EL (cell line): ENCODE measurements at regions not wholly inside any gene's neighbourhood (a gene's known extent, or its start where the extent isn't known, plus 50 kb on each side); places are given as distances from the start of the nearest gene placed in this dataset.
A peak's percentile ranks its signal among the peaks of the same experiment; 100 is the strongest.
"Not testable (repeated sequence)": the region's sequence is repeated elsewhere in the genome, so short reads cannot be mapped to it uniquely, and the experiment has no call there.

Experiments
- DNase-seq: peaks from one replicate; pipeline ENCODE4 v3.0.0-alpha.2; 2016

DNA sequence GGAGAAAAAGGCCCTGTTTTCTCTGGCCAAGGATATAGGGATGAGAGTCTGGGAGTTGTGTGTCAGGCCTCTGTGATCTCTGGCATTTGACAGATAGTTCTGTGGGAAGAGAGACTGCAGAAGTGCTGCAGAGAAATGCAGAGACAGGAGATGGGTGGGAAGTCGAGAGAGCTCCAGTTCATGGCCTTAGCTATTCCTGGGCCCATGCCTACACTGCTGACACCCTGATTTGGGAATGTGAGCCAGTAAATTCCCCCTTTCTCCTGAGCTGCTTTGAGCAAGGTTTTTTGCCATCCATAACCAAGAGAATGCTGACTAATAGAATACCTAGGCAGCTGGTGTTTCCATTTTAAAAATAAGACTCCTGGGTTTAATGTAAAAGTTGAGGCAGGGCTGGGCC is 59.3 kb downstream of the EBLN2 start:
- DNase-seq, result no peak

DNA sequence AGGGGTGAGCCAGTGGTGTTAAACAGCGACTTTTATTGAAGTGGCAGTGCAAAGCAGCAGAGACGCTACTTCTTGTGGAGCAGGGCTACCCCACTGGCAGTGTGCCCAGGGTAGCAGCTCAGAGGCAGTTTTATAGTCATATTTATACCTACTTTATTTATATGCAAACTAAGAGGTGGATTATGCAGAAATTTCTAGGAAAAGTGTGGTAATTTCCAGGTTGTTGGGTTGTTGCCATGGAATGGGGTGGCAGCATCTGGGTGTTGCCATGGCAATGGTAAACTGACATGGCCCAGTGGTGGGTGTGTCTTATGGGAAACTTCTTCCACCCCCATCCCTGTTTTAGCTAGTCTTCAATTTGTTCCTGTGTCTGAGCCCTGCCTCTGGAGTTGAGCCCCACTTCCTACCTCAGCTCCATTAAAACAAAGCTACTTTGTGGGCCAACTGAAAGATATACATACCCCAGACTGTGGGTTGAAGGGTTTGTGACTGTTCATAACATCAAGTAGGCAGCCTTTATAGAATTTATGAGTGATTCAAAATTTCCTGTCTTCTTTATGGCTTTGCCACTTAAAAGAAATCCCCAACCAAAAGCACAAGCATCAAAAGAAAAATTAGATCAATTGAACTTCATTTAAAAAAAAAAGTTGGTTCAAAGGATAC is 60.3 kb downstream of the EBLN2 start:
- DNase-seq, result no peak

GRCh38 chr3:73134034-73134433 is 72.6 kb downstream of the EBLN2 start:
- no peak for DNase-seq

GRCh38 chr3:73136941-73137340 is 75.5 kb downstream of the EBLN2 start:
- DNase-seq, result no peak

- no peak for DNase-seq
Measured at GRCh38 chr3:73137736-73138403, 76.4 kb downstream of the EBLN2 start.

GRCh38 chr3:73140772-73141442 is 79.4 kb downstream of the EBLN2 start:
- DNase-seq, result no peak

- no peak for DNase-seq
Measured at GRCh38 chr3:73141525-73141924, 80.1 kb downstream of the EBLN2 start.

DNA sequence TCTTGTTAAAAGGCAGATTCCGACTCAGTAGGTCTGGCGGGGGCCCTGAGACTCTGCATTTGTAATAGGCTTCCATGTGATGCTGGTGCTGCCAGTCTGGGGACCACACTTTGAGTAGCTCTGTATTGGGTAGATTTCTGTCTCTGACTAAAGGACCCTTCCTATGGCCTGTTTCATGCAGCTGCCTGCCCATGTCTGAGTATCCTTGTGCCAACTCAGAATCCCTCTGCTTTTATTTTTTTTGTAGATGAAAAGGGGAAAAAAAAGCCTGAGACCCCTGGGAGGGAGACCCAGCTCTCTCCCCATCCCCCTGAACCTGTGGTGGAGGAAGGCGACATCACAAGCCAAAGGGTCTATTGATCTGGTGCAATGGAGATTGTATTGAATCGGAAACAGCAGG is 81.9 kb downstream of the EBLN2 start:
- no peak for DNase-seq

- DNase-seq, result peak; percentile 7
Measured at GRCh38 chr3:73143821-73144237, 82.4 kb downstream of the EBLN2 start.

DNA sequence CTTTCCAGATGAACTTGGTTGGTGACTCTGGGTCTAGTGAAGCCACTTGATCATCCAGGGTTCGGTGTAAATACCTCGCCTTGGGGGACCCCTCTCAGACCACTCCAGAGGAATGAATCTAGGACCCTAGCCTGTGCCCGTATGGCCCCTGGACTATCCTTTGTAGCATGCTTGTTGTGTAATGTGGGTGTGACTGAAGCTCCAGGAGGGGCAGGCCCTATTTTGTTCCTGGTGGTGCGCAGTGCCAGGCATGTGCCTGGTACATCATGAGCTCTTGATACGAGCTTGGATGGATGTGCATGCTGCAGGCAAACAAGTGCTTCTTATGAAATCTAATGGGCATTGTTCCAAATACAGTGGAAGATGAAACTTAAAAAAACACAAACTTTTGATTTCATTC is 82.8 kb downstream of the EBLN2 start:
- DNase-seq, result no peak

GRCh38 chr3:73144828-73145227 is 83.4 kb downstream of the EBLN2 start:
- DNase-seq, result no peak

GRCh38 chr3:73147479-73147878 is 86.0 kb downstream of the EBLN2 start:
- not testable (repeated sequence) for DNase-seq

DNA sequence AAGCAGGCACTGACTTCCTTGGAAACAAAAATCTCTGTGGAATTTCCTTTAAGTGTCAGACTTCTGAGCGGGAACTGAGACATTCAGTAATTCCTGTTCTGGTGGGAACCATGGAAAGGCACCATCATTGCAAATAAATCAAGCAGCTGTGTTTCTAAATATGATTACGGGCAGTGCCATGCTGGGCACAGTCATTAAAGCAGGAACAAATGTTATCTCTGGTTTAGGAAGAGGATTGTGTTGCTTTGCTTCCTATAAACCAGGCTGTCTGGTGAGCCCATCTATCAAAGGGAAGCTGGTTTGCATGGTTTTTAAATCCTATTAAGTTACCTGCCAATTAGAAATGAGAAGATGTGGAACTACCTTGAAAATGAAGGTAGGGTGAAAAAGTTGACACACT is 86.7 kb downstream of the EBLN2 start:
- no peak for DNase-seq

GRCh38 chr3:73148682-73149081 is 87.2 kb downstream of the EBLN2 start:
- no peak for DNase-seq

DNA sequence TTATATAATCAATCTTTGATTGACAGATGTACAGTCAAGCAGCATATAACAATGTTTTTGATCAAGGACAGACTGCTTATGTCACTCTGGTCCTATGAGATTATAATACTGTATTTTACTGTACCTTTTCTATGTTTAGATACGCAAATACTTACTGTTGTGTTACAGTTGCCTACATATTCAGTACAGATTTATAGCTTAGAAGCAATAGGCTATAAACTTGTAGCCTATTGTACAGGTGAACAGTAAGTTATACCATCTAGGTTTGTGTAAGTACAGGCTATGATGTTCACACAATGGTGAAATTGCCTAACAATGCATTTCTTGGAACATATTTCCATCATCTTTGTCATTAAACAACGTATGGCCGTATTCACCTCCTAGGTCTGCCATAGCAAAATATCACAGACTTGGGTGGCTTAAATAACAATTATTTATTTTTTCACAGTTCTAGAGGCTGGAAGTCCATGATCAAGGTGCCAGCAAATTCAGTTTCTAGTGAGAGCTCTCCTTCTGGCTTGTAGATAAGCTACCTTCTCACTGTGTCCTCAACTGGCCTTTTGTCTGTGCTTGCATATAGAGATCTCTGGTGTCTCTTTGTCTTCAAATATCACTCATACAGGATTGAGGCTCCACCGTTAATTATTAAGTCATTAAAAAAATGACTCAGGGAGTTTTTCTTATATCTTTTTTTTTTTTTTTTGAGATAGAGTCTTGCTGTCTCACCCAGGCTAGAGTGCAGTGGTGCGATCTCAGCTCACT is 89.1 kb downstream of the EBLN2 start:
- no peak for DNase-seq

DNA sequence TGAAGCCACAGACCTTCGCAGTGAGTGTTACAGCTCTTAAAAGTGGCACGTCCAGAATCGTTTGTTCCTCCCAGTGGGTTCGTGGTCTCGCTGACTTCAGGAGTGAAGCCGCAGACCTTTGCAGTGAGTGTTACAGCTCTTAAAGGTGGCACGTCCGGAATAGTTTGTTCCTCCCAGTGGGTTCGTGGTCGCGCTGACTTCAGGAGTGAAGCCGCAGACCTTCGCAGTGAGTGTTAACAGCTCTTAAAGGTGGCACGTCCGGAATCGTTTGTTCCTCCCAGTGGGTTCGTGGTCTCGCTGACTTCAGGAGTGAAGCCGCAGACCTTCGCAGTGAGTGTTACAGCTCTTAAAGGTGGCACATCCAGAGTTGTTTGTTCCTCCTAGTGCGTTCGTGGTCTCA is 91.1 kb downstream of the EBLN2 start:
- DNase-seq, result not testable (repeated sequence)

DNA sequence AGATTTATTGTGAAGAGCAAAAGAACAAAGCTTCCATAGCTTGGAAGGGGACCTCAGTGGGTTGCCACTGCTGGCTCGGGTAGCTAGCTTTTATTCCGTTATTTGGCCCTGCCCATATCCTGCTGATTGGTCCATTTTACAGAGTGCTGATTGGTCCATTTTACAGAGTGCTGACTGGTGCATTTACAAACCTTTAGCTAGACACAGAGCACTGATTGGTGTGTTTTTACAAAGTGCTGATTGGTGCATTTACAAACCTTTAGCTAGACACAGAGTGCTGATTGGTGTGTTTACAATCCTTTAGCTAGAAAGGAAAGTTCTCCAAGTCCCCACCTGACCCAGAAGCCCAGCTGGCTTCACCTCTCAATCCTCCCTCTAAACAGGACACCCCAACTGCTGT is 91.6 kb downstream of the EBLN2 start:
- not testable (repeated sequence) for DNase-seq

DNA sequence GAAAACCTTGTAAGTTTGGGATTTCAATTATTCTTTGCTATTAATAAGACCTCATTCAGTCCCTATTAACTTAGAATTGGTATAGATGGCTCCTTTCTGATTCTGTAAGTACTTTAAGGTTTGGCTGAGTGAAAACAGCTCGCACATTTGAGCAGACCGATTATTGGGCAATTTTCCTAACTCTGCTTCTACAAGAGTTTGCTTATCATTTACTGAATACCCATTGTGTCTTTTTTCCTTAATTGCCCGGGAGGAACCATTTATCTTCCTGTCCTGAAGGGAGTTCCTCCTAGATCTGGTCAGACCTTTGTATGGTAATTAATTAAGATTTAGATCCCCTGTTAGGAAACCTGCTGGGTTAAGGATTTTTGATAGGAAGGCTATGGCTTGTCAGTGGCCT is 92.8 kb downstream of the EBLN2 start:
- not testable (repeated sequence) for DNase-seq

DNA sequence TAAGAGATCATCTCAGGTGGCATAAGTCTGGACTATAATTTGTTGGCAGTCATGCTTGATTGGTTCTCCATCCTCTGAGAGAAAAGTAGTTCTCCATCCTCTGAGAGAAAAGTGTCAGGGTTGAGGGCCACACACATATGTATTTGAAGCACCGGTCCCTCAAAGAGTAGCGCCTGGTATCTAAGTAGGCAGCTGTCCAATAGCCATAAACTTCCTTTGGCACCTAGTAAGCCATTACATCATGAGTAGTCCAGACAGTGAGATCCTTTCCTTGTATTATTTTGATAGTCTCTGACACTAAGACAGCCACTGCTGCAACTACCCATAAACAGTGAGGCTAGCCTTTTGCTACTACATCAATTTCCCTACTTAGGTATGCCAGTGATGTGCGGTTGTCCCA is 94.0 kb downstream of the EBLN2 start:
- not testable (repeated sequence) for DNase-seq

- no peak for DNase-seq
Measured at GRCh38 chr3:73164622-73165021, 103.2 kb downstream of the EBLN2 start.

DNA sequence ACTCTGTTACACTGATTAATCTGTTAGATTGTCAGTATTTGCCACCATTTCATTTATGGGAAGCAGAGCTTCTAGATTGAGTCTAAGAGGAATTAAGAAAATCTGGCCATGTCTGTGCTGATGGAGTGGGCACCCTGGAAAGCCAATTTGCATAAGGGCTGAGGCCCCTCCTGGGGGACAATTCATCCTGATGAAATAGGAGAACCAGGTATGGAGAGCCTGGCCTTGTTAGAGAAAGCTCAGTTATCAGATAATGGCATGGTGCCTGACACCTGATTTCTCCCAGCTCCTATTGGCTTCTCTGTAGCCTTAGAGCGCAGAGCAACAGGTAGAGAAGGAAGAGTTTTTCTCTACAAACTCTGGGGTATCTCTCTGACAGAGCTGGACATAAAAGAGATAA is 114.2 kb downstream of the EBLN2 start:
- no peak for DNase-seq

- DNase-seq, result no peak
Measured at GRCh38 chr3:73176941-73177340, 115.5 kb downstream of the EBLN2 start.

GRCh38 chr3:73177827-73178226 is 116.4 kb downstream of the EBLN2 start:
- no peak for DNase-seq

DNA sequence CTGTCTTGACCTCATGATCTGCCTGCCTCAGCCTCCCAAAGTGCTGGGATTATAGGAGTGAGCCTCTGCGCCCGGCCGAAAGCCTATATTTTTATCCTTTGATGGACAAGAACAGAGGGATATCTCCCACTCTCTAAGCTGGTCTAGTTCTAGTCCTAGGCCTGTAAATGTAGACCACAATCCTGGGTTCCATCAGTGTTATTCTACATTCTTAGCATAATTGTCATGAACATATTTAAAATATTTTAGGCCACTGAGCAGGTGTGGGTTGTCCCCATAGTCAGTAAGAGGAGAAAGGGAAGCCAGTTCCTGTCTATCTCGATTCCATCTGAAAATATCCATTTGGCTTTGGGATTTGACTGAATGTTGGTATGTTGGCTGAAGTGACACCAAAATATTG is 118.1 kb downstream of the EBLN2 start:
- no peak for DNase-seq
